ENCODE measurements at regions not wholly inside any gene's neighbourhood (a gene's known extent, or its start where the extent isn't known, plus 50 kb on each side); places are given as distances from the start of the nearest gene placed in this dataset.

DNA sequence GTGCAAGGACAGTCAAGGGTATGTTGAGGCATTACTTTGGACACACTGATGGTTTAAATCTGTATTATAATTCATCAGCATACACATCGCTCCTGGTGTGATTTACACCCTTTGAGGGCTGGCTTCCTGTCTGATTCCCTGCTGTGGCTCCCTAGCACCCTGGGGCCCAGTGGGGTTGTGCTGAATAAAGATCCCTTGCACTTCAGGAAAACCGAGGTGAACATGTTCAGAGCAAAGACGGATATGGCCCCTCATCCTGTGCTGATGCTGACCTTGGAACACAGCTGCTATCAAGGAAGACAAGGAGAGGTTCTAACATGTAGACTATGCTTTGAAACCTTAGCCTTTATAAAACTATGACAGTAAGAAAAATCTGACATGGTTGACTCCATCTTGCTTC lies 84.6 kb upstream of the UNC5B start:
- DNase-seq = no peak

DNA sequence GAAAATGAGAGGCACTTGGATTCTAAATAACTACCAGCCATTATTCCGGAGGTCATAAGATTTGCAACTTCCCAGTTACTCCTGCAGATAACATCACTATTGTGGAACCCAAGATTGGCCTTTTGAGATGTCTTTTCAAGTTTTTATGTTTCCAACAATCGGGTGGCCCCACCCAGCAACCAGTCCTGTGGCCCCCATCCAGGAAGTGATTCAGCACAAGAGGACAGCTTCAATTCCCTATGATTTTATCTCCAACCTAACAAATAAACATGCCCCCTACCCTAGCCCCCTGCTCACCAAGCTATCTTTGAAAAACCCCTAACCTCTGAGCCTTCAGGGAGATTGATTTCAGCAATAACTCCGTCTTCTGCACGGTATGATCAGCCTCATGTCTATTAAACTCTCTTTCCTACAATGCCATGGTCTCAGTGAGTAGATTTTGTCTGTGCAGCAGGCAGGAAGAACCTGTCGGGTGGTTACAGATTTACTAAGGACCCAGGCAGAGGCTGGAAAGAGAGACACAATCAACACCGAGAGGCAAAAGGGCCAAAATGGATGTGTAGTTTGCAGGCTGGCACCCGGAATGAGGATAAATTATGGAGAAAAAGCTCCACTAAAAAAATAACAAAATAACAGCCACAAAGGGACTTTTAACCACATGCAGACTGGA lies 83.9 kb upstream of the UNC5B start:
- no peak for DNase-seq

DNA sequence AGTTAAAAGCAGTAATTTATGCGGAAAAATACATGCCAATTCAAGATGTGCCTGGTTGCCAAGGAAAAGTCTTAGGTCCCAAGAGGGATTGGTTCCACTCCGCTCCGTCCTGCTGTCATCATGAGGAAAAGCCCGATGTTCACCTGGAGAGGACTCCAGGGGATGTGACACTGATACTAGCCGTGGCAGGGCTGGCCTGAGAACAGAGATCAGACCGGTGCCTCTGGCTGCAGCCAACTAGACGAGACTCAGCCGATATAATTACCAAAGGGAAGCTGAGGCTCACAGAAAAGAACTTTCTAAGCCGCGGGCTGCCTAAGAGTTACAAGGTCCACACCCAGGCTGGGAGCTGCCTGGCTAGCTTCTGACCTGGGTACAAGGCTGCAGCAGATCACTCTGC lies 81.3 kb upstream of the UNC5B start:
- DNase-seq = no peak

DNA sequence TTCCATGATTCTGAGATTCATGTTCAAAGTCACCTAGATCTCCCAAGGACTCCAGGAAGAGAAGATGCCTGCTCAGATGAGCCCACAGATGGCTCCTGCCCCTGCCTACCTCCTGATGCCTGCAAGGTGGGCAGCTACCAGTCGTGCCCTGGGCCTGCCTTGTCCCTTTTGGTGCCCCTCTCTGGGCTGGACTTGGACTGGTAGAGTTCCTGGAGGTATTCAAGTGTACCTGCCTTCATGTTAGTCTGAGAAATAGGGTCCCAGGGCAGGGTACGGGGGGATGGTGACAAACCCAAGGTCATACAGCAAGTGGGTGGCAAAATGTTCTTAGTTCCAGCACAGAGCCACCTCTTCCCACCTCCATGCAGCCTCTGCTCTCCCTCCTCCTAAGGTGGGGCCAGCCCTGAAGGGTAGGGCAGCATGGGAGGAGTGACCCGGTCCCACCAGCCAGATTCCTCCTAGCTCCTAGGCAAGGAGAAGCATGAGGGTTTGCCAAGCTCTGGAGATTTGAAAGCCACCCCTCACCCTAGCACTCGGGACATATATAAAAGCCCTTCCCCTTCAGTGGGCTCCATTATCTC lies 80.8 kb upstream of the UNC5B start:
- DNase-seq = no peak

DNA sequence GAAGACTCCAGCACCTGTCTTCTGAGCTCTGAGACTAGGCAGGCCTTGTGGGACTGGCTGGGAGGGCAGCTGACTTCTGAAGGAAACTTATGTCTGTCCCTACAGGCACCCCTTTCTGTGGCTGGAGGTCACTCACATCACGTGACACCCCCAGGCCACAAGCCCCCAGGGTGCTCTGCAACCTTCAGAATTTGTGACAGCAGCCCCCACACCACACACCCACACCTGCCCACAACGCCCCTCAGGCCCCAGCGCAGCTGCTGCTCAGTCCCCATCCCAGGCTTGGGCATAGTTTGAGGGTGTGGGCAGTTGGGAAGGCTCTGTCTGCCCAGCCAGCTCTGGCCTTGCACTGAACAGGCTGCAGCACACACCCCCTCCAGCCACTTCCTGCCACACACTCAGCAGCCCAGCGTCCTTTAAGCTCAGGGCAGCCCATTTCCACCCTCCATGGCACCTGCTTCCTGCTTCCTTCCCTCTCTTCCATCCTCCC lies 80.0 kb upstream of the UNC5B start:
- no peak for DNase-seq

DNA sequence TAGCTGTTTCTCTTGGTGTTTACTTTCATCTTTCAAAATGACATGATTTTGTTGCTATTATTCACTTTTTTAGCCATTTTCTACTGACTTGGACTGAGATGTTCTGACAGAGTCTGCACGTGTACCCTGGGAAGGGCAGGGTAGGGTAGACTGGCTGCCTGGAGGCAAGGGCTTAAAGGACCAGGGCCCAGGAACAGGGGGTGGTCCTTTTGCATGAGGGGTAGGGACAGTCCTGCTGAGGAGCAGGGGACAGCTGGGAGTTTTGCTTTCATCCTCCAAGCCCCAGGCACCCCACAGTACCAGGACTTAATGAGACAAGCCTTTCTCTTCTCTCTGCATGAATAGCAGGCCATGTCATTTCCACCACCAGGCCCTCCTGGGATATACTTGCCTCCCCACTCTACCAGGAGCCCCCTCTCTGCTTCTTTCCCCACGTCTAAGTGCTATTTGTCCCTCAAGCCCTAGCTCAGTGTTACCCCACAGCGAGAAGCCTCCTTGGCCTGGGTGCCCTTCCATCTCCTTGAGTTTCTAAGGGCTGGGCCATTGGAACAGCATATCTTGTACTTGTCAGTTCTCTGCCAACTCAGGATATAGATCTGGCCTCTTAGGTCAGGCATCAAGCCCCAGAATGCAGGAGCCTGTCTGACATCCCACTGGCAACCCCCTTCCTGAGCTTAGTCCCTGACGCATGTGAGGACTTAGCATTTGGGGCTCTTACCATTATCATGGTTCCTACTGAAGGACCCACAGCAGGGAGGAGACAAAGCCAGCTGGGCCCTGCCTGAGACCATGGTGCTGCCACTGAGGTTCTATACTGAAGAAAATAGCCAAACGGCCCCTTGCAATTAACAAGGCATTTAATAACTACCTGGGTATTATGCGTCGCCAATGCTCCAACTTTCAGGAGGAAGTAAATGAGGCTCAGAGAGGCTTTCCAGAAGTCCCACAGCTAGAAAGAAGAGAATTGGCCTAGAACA lies 78.4 kb upstream of the UNC5B start:
- no peak for DNase-seq

DNA sequence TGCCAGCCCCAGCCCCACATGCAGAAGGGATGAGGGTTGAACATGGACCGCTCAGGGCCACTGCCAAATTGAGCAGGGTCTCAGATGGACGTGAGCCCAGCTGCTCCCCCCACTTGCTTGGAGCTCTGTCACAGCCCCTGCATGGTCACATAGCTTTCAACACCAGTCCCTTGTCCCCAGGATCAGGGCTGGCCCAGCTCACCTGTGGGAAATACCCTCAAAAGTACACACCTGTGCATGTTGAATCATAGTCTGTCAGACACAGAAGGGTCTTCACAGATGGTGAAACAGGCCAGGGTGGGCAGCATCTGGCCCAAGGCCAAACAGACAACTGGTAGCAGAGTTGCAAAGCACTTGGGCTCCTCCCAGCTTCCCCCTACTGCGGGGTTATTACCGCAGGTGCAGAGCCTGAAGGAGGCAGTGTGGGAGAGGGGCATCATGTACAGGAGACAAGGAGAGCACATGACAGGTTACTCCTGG lies 77.6 kb upstream of the UNC5B start:
- no peak for DNase-seq

DNA sequence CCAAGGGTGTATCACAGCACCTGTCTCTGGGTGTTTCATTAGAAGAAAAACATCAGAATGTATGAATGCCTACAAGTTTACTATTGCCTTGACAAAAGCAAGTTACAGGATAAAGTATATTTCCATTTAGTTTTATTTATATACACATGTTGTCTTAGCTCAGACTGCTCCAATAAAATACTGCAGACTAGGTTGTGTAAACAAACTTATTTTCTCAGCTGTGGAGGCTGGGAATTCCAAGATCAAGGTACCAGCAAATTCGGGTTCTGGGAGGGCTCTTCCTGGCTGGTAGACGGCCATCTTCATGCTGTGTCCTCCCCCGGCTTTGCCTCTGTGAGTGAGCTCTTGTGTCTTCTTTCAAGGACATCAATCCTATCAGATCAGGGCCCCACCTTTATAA lies 77.1 kb upstream of the UNC5B start:
- no peak for DNase-seq

DNA sequence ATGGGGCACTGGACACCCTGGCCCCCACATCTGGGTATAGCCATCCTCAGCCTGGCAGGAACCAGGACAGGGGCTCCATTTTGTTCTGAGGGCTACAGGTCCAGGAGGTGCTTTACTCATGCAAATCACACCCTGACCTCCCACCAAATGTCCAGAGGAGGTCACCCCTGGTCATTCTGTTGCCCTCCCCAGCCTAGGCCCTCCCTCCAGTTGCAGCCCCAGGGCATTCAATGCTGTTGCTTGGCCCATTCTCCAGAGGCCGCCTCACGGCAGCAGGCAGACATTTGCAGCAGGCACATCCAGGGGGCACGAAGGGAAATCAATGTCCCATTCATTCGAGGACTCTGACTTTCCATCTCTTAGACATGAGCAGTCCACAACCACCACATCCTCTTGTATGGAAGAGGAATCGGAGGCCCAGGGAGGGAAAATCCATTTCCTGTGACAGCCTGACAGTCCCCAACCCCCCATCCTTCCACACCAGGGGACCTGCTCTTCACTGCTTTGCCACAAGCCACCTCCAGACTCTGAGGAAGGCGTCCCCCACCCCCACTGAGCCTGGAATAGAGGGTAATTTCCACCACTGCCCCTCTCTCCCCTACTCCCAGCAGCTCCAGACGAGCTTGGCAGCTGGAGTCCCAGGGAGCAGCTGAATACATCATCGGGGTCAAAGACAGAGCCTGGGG lies 76.2 kb upstream of the UNC5B start:
- DNase-seq = no peak

DNA sequence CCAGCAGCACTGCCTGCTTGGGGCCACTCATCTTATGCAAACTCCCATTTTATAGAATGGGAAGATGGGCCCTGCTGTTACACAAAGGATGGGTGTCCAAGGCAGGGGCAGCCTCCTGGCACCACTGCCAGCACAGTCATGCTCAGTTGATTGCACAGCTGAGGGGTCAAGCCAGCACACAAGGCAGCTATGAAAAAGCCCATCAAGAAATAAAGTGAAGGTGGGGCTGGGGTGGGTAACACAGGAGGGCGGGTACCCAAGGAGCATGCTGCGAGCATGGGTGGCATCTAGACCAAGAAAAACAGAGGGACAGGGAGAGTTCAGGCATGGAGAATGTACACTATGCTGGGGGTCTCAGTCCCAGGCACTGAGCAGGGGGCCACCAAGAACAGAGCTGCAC lies 74.7 kb upstream of the UNC5B start:
- DNase-seq = no peak

DNA sequence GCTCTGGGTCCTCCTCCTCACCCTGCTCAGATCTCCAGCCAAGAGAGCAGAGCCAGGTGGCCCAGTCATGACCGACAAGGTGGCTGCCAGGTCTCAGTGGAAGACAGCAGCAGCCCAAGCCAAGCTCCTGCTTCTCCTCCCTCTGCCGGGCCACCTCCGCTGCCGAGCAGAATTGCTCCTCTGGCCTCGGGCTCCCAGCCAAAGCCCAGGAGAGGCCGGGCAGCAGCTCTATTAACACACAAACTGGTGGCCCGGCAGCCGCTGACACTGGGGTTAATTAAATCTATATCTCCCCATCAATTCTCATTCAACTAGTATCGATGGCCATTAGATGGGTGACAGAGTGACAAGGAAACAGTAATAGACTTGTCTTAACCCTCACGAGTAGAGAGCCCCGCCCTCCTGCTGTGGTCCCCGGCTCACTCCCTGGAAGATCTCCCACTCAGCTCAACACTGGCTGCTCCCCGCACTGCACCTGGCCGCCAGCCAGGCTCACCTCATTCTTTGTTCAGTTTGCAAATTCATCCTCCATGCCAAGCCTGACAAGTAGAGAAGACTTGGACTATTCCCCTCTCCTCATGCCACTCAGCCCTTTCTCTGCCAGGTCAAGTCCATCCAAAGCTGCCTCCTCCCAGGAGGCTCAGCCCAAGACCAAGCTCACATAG lies 74.1 kb upstream of the UNC5B start:
- no peak for DNase-seq

DNA sequence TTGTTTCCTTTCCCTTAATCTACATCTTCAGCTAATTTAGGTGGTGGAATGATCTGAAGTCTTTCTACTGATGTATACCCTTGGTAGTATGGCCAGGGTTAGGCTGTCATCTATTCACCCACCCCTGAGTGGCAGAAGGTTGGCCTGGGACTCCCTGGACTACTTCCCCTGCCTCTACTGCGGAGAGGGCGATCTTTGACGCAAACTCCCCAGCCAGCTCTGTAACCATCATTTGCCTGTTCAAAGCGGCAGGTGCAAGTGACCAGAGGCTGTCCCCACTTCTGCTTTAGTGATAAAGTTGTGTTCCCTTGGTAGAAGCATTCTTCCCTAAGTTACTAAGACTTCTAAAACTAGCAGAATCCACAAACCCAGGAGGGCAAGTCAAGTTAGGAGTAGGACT lies 70.8 kb upstream of the UNC5B start:
- DNase-seq = no peak

DNA sequence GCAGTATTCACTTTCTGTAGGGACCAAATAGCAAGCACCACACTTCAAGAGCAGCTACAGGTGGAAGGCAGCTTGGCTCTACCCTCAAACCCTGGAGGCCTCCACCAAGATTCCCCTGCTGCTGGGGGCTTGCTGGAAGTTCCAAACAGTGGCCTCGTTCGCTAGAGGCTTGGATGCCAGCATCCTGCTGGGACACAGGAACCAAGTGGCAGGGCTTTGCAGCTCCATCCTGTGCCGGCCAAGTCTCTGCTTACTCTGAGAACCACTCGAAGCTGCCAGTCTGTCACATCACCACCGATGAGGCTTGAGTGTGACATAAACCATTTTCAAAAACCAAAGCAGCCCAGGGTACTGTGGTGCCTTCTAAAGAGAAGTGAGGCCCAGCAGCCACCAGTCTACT lies 69.2 kb upstream of the UNC5B start:
- DNase-seq = no peak

DNA sequence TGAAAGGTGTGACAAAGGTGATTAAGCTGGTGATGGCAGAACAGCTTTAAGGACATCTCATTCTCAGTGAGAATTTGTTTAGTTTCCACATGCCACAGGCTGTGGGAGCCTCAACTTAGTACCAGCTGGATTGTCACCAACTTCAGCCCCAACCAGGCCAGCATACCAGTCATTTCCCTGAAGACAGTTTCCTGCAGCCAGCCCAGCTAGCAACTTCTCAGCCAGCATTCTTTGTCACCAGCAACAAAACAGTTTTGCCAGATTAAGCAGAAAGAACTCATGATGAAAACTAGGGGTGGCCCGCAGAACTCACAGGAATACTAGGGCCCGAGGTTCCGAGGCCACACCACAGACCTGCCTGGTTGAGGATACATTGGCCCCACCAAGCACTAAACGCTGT lies 68.8 kb upstream of the UNC5B start:
- DNase-seq = no peak

DNA sequence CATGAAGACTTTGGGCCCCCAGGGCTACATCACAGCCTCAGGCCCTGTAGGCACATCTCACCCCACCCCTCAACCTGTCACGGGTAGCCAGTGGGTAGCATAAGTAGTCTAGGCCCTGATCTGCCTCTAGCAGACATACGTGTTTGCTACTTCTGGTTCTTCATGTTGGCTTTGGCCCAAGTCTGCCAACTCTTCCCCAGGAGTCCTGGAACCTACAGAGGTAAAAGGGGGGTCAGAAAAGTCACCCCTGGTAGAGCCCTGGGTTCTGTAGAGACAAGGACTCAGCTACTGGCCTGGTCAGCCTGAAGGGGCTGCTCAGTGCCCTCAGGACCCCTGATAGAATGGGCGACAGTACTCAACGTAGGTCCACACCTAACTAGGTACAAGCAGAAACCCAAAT lies 67.5 kb upstream of the UNC5B start:
- DNase-seq = no peak

DNA sequence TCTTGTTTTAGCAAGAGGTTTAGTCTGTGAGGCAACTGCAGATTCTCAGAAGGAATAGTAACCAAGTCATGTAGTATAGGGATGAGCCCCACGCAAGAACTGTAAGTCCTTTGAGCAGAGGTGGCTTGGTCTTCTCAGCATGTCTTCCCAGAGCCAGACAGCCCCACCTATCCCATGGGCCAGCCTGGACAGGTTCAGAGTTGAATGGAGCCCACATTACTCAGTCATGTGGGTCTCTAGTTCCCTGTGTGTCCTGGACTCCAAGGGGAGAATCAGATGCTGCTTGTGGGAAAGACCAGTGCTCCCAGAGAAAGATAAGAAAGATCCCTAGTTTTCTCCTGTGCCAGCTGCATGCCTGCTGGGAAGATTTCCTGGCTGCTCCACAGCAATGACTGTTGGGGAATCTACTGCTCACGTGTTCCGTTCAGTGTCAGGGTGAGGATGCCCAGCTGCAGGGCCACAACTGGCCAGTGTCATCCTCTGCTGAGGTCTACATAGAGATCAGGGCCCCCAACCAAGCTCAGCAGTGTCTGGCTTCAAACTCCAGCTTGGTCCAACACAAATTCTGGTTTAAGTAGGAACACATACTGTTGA lies 66.9 kb upstream of the UNC5B start:
- DNase-seq = no peak

DNA sequence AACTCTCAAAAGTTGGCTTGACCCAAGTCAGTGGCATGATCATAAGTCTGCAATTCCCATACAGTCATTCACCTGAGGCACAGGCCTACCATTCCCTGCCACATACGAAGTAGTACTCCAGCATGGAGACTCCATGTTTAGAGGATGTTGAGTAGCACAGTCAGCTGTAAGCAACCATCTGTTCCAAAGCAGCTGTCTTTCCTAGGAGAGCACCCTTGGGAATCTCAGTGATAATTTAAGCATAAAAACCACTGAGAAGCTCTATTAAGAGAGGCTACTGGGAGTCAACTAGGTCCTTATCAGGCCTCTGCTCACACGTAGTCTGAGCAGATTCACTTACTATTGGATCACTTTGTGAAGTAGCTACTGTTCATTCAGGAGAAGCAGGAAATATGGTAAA lies 61.6 kb upstream of the UNC5B start:
- DNase-seq = no peak

DNA sequence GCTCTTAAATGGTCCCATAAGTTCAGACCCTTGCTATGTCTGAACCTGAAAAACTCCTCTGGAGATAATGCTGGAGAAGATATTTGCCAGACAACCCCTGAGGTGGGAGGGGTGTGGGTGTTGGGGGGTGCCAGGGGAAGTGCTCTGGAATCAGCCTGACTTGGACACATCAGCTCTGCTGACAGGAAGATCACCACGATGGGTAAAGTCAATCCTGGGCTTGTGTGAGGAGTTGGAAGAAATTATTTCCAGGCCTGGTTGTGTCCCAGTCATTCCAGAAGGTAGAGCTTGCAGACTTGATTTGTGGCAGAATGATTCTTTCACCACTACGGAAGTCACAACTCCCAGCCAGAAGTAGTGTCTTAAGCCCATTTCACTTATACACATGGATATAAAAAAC lies 60.3 kb upstream of the UNC5B start:
- no peak for DNase-seq

DNA sequence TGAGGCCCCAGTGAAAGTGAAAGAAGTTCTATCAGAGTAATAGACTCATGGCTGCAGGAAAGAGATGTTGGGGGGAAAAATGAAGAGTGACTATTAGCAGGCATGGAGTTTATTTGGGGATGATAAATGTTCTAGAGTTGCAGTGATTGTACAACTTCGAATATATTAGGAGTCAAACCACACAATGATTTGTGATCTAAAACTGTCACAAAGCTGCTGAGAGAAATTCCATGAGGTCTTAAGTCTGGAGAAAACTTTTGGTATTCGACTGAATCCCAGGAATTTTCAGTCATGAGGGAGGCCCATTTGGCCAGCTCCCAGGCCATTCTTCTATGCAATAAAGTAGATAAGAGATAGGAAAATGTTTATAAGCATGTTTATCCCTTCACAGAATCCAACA lies 55.9 kb upstream of the UNC5B start:
- no peak for DNase-seq

DNA sequence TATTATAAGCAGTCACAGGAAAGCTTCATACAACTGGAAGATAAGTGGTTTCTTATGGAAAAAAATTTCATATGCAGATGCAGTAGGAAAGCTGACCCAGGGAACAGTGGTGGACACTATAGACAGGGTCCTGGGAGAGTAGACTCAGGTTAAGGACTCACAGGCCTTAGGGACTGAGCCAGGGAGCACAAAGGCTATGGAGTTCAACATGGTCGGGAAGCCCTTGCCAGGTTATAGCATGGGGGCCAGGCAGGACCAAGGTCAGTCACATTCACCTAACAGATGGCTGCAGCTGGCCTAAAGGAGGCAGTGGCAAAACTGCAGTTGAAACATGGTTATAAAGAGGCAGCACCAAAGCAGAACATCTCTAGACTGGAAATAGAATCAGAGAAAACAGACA lies 54.9 kb upstream of the UNC5B start:
- no peak for DNase-seq

DNA sequence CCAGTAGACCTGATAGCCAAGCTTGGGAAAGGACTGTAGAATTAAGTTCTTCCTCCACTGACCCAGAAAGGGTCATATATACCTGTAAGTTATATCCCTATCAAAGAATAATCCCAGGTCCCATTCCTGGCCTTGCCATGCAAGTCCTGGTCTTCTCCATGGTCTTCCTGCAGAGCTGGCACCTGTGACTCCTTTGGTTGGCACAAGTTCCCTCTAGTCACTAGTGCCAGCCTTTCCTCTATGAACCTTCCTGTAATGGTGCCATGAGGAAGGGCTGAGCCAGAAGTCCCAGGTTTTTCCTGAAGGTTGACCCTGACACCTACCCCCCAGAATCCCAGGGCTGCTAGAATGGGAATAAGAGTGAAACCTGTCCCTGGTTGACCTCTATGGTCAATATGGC lies 54.1 kb upstream of the UNC5B start:
- no peak for DNase-seq

DNA sequence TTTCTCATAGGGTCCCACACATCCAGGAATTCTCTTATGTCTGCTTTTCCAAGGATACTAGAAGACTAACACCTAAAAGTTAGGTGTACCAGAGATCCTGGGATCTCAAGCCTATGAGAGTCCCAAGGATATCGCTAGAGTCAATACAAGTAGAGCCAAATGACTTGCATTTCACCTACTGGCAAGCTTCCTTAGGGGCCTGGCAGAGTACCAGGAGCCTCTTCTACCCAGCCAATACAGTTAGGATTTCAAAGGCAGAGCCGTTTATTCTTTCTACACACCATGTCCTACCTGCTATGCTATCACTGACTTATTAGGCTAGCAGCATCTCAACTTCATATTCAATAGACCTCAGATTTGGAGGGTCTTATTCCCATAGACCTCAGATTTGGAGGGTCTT lies 53.5 kb upstream of the UNC5B start:
- DNase-seq = no peak

Data from activated CD4-positive, alpha-beta T cell treated with anti-CD3 and anti-CD28 coated beads, Interleukin-2, amount 50 U/mL, for 48 hours (primary cell).